BLaER1 (cell line): ENCODE measurements at regions not wholly inside any gene's neighbourhood (a gene's known extent, or its start where the extent isn't known, plus 50 kb on each side); places are given as distances from the start of the nearest gene placed in this dataset.
"Not testable (repeated sequence)": the region's sequence is repeated elsewhere in the genome, so short reads cannot be mapped to it uniquely, and the experiment has no call there.

Experiments
- H3K27ac ChIP-seq: shearing (Covaris generic); formaldehyde crosslinking; 2 replicates; pipeline ENCODE4 v1.8.1; 2022
- H3K27me3 ChIP-seq: shearing (Covaris generic); formaldehyde crosslinking; 2 replicates; pipeline ENCODE4 v1.8.1; 2022
- H3K36me3 ChIP-seq: shearing (Covaris generic); formaldehyde crosslinking; 2 replicates; pipeline ENCODE4 v1.8.1; 2022
- H3K4me1 ChIP-seq: shearing (Covaris generic); formaldehyde crosslinking; 2 replicates; pipeline ENCODE4 v1.8.1; 2022
- H3K4me2 ChIP-seq: shearing (Covaris generic); formaldehyde crosslinking; 2 replicates; pipeline ENCODE4 v1.8.1; 2022
- H3K4me3 ChIP-seq: shearing (Covaris generic); formaldehyde crosslinking; 2 replicates; pipeline ENCODE4 v1.8.1; 2022
- H3K9ac ChIP-seq: shearing (Covaris generic); formaldehyde crosslinking; 2 replicates; pipeline ENCODE4 v1.8.1; 2022
- H3K9me3 ChIP-seq: shearing (Covaris generic); formaldehyde crosslinking; 2 replicates; pipeline ENCODE4 v1.8.1; 2022
- H4K20me1 ChIP-seq: shearing (Covaris generic); formaldehyde crosslinking; 2 replicates; pipeline ENCODE4 v1.8.1; 2022
- Cebpa-rat ChIP-seq: shearing (Covaris generic); IDR thresholded peaks from 2 replicates; pipeline ENCODE4 v1.8.1; 2022

DNA sequence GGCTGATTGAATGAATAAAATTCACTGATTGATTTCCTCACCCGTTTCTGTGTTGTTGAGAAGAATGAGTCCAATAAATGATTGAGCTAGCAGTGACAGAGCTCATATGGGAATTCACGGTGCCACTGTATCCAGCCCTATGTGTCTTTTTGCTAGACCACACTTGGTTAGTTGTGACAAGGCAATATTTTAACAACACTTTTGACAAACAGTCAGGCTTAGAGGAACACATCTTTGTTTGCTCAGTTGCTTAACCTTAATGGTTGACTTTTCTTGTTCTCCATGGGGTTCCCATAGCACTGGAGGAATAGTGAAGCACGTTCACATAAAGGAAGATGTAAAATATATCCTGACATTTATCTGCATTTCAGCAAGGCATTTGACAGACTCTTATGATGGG is 273.9 kb upstream of the DEPDC1 start:
- Histone ChIP-seq H3K4me3 (no peak overlapping the region), H3K27me3 (no peaks in the 10 kb centered on the region), H3K4me1 (no peaks in the 10 kb centered on the region), H3K9me3 (no peaks in the 10 kb centered on the region), H3K36me3 (no peaks in the 10 kb centered on the region), H4K20me1 (no peaks in the 10 kb centered on the region), H3K9ac (no peak overlapping the region), H3K27ac (no peak overlapping the region), H3K4me2 (no peak overlapping the region)
- TF ChIP-seq Cebpa-rat = no peak

DNA sequence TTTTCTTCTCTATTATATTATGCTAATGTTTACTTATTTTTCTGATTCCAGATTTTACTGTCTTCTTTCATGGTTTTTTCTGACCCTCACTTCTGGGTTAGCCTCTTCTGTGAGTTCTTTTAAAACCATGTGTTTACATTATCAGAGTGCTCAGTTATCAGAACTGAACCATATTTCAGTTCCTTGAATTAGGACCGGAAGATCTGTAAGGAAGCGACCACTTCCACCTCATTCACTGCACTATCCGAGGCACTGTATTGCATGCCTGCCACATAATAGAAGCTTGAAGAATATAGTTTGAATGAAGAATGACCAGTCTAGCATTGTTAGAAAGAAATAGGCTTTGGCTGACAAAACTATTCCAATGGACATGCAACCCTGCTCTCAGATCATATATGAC is 281.0 kb upstream of the DEPDC1 start:
- H3K4me2 ChIP-seq = no peak overlapping the region
- TF ChIP-seq Cebpa-rat = no peak
- H3K4me3 ChIP-seq = no peak overlapping the region
- H3K9me3 ChIP-seq = peaks cover 15% of the 10 kb centered on the region
- no peak overlapping the region for H3K9ac ChIP-seq
- H3K4me1 ChIP-seq = no peaks in the 10 kb centered on the region
- H4K20me1 ChIP-seq = no peaks in the 10 kb centered on the region
- no peaks in the 10 kb centered on the region for H3K27me3 ChIP-seq
- no peak overlapping the region for H3K27ac ChIP-seq
- no peaks in the 10 kb centered on the region for H3K36me3 ChIP-seq

GRCh38 chr1:68779841-68780240 is 283.0 kb upstream of the DEPDC1 start:
- H4K20me1 ChIP-seq, H3K9ac ChIP-seq, H3K36me3 ChIP-seq, H3K4me1 ChIP-seq, H3K27me3 ChIP-seq, H3K4me3 ChIP-seq, H3K4me2 ChIP-seq, H3K27ac ChIP-seq: not testable (repeated sequence)
- H3K9me3 ChIP-seq = peaks cover 15% of the 10 kb centered on the region

DNA sequence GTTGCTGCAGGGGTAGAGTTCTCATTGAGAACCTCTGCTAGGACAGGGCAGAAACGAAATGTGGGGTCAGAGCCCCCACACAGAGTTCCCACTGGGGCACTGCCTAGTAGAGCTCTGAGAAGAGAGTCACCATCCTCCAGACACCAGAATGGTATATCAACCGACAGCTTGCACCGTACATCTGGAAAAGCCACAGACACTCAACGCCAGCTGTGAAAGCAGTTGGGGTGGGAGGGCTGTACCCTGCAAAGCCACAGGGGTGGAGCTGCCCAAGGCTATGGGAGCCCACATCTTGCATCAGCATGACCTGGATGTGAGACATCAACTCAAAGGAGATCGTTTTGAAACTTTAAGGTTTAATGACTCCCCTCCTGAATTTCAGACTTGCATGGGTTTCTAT is 284.0 kb upstream of the DEPDC1 start:
- Histone ChIP-seq H3K27me3 (no peaks in the 10 kb centered on the region), H3K4me2 (no peak overlapping the region), H3K4me1 (no peaks in the 10 kb centered on the region), H3K9ac (no peak overlapping the region), H3K36me3 (no peaks in the 10 kb centered on the region), H3K27ac (no peak overlapping the region), H3K9me3 (peaks cover 15% of the 10 kb centered on the region), H4K20me1 (no peaks in the 10 kb centered on the region), H3K4me3 (no peak overlapping the region)
- TF ChIP-seq Cebpa-rat = no peak

GRCh38 chr1:68782890-68783289 is 286.0 kb upstream of the DEPDC1 start:
- Histone ChIP-seq H4K20me1 (no peaks in the 10 kb centered on the region), H3K4me1 (peaks cover 5% of the 10 kb centered on the region), H3K9me3 (peaks cover 20% of the 10 kb centered on the region), H3K9ac (no peak overlapping the region), H3K4me2 (no peak overlapping the region), H3K36me3 (no peaks in the 10 kb centered on the region), H3K4me3 (no peak overlapping the region), H3K27me3 (no peaks in the 10 kb centered on the region), H3K27ac (no peak overlapping the region)
- no peak for TF ChIP-seq Cebpa-rat

- no peak for TF ChIP-seq Cebpa-rat
- Histone ChIP-seq H3K9me3 (peaks cover 11% of the 10 kb centered on the region), H3K4me3 (no peak overlapping the region), H4K20me1 (no peaks in the 10 kb centered on the region), H3K4me2 (no peak overlapping the region), H3K27ac (no peak overlapping the region), H3K9ac (no peak overlapping the region), H3K36me3 (no peaks in the 10 kb centered on the region), H3K27me3 (no peaks in the 10 kb centered on the region), H3K4me1 (peaks cover 19% of the 10 kb centered on the region)
Observed at GRCh38 chr1:68785328-68785727, 288.4 kb upstream of the DEPDC1 start.

- H3K9me3 ChIP-seq = 0 out of 2 replicates have a peak, but pooled peaks cover 4% of the 10 kb centered on the region
- H3K27me3 ChIP-seq = no peaks in the 10 kb centered on the region
- H3K4me2 ChIP-seq = peak overlapping the region; percentile 48
- no peak overlapping the region for H3K27ac ChIP-seq
- TF ChIP-seq Cebpa-rat = no peak
- H3K36me3 ChIP-seq = no peaks in the 10 kb centered on the region
- no peaks in the 10 kb centered on the region for H4K20me1 ChIP-seq
- H3K4me3 ChIP-seq = no peak overlapping the region
- no peak overlapping the region for H3K9ac ChIP-seq
- peaks cover 19% of the 10 kb centered on the region for H3K4me1 ChIP-seq
Observed at GRCh38 chr1:68788762-68789161, 291.9 kb upstream of the DEPDC1 start.

DNA sequence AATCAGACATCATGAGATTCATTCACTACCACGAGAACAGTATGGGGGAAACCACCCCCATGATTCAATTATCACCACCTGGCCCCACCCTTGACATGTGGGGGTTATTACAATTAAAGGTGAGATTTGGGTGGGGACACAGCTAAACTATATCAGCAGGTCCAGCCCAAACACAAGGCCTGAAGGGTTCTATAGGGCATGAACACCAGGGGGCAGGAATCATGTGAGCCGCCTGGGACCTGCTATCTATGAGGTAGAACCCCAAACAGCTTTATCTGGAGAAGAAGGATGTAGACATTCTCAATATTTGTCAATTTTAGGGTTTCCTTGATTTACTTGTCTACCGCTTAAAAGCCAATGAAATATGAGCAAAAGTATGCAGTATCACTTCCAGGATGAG is 294.9 kb upstream of the DEPDC1 start:
- Histone ChIP-seq H3K27me3 (no peaks in the 10 kb centered on the region), H3K9me3 (no peaks in the 10 kb centered on the region), H3K36me3 (no peaks in the 10 kb centered on the region), H3K4me1 (peaks cover 19% of the 10 kb centered on the region), H3K27ac (no peak overlapping the region), H3K4me2 (no peak overlapping the region), H4K20me1 (no peaks in the 10 kb centered on the region), H3K9ac (no peak overlapping the region), H3K4me3 (no peak overlapping the region)
- TF ChIP-seq Cebpa-rat = no peak

GRCh38 chr1:68795956-68796355 is 299.1 kb upstream of the DEPDC1 start:
- Histone ChIP-seq H3K9me3 (no peaks in the 10 kb centered on the region), H3K36me3 (no peaks in the 10 kb centered on the region), H3K27me3 (no peaks in the 10 kb centered on the region), H3K4me1 (no peaks in the 10 kb centered on the region), H3K9ac (no peak overlapping the region), H3K4me3 (no peak overlapping the region), H4K20me1 (no peaks in the 10 kb centered on the region), H3K27ac (no peak overlapping the region), H3K4me2 (no peak overlapping the region)
- no peak for TF ChIP-seq Cebpa-rat

DNA sequence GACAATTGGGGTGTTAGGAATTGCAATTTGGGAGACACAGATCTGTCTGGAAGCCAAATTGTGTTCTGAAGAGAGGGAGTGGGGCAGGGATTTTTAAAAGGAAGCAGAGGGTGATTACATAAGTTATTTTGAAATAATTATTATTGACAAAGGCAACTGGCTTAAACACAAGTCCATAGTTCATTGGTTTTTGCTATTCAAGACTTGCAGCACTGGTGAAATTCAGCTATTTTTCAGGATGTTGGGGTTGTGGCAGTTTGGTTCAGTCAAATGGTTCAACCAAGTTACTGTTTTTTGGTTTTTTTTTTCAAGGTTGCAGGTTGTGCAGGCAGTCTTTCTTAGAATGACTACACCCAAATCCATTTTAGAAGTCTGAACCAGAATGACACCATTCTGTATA is 300.0 kb upstream of the DEPDC1 start:
- no peaks in the 10 kb centered on the region for H3K4me1 ChIP-seq
- TF ChIP-seq Cebpa-rat = no peak
- no peaks in the 10 kb centered on the region for H4K20me1 ChIP-seq
- no peak overlapping the region for H3K27ac ChIP-seq
- H3K9ac ChIP-seq = no peak overlapping the region
- H3K4me2 ChIP-seq = no peak overlapping the region
- no peaks in the 10 kb centered on the region for H3K36me3 ChIP-seq
- no peaks in the 10 kb centered on the region for H3K9me3 ChIP-seq
- H3K27me3 ChIP-seq = no peaks in the 10 kb centered on the region
- no peak overlapping the region for H3K4me3 ChIP-seq

- Histone ChIP-seq H4K20me1 (no peaks in the 10 kb centered on the region), H3K4me3 (no peak overlapping the region), H3K36me3 (no peaks in the 10 kb centered on the region), H3K4me1 (no peaks in the 10 kb centered on the region), H3K9me3 (no peaks in the 10 kb centered on the region), H3K27me3 (no peaks in the 10 kb centered on the region), H3K27ac (no peak overlapping the region), H3K4me2 (no peak overlapping the region), H3K9ac (no peak overlapping the region)
- TF ChIP-seq Cebpa-rat = no peak
Observed at GRCh38 chr1:68798071-68798470, 301.2 kb upstream of the DEPDC1 start.
